Activated CD4-positive, alpha-beta T cell treated with anti-CD3 and anti-CD28 coated beads, Interleukin-10, Interleukin-2, amounts not matched to agents 100 ng/mL and 50 ng/mL, durations not matched to agents 16 hours and 8 hours (primary cell): ENCODE measurements at regions not wholly inside any gene's neighbourhood (a gene's known extent, or its start where the extent isn't known, plus 50 kb on each side); places are given as distances from the start of the nearest gene placed in this dataset.

Experiments
- DNase-seq: peaks from one replicate; pipeline ENCODE4 v3.0.0-alpha.2; 2020

- DNase-seq, result no peak
Measured at GRCh38 chr10:65845916-65846315, 1079.9 kb upstream of the LRRTM3 start.

- DNase-seq, result no peak
Measured at GRCh38 chr10:65846541-65846940, 1079.3 kb upstream of the LRRTM3 start.

- no peak for DNase-seq
Measured at GRCh38 chr10:65846949-65847348, 1078.9 kb upstream of the LRRTM3 start.

- DNase-seq, result no peak
Measured at GRCh38 chr10:65847436-65848230, 1078.2 kb upstream of the LRRTM3 start.

GRCh38 chr10:65858841-65859240 is 1067.0 kb upstream of the LRRTM3 start:
- DNase-seq, result no peak

- DNase-seq, result peak; percentile 34
Measured at GRCh38 chr10:65861249-65861648, 1064.6 kb upstream of the LRRTM3 start.
